ENCODE measurements at regions not wholly inside any gene's neighbourhood (a gene's known extent, or its start where the extent isn't known, plus 50 kb on each side); places are given as distances from the start of the nearest gene placed in this dataset.
"Not testable (repeated sequence)": the region's sequence is repeated elsewhere in the genome, so short reads cannot be mapped to it uniquely, and the experiment has no call there.

DNA sequence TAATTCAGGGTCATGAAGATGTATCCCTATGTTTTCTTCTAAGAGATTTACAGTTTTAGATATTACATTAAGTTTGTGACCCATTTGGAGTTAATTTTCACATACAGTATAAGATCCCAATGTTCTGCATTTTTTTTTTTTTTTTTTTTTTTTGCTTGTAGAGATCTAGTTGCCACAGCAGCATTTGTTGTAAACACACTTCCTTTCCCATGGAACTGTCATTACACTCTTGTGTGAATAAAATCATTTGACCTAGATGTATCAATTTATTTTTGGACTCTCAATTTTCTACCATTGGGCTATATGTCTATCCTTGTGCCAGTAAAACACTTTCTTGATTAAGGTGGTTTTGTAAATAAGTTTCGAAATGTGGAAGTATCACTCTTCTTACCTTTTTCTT is 1107.2 kb downstream of the TECRL start:
- DNase-seq (ENCODE audit: low read depth in 2 of 2) = no peak

DNA sequence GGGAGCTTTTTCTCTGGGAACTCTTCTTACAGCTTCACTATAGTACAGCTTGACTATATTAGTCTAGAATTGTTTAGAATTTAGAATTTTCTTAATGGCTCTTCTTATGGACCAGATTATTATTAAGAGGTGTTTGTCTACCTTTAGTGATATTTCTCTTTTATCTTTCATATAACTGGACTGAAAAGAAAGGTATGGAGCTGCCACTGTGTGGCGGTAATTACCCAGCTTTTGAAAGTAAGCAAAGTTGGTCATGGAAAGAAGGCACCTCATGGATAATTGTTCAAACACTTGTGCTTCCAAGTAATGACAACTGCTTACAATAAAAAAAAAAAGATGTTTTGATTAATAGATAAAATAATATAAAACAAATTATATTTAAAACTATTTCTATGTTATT is 1112.5 kb downstream of the TECRL start:
- DNase-seq (ENCODE audit: low read depth in 2 of 2) = no peak

DNA sequence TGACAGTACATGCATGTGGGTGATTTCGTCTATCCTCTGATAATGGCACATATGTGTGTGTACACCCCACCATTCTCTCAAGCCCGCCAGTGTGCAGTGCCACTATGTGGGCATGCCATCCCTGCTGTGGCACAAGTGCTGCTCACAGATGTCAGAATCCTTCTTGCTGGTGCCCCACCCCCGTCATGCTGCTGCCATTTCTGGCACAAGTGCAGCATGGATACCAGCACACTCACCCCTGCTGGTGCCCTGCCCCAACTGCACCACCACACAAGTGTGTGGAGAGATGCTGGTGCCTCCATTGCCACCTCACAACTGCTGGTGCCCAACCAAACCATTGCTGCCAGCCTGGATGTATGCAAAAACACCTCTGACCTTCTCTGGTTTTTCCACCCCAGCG is 1133.8 kb downstream of the TECRL start:
- no peak for DNase-seq (ENCODE audit: low read depth in 2 of 2)

DNA sequence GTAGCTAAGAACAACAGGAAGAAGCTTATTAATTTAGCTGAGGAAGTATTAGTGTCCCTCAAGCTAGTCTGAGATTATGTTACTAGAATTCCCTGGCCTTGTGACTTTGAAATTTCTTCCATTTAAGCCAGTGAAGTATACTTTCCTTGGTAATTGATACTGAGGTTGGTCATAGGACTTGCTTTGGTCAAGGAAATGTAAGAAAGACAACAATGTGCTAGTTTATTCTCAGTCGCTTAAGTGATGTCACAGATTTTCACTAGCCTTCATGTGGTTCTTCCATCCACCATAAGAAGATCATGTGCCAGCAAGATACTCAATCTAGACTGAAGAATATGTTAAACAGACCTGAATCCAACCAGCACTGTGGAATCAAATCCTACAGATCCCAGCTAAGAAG is 1140.1 kb downstream of the TECRL start:
- DNase-seq (ENCODE audit: low read depth in 2 of 2) = no peak

DNA sequence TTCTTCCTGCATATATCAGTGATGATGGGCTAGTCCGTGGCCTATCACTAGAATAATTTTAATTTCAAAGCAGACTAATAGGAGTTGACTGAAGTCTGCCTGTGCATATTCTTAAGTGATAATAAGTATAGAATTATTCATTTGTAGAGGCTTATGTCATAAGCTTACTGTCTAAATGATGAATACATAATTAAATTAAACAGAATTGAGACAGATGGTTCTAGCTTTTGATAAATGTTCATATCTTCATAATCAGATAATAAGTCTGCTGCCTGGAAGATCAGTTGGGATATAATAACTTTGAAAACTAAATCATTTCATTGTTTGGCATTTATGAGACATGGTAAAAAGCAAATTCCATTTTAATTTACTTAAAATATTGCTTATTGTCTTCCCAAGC is 1175.6 kb downstream of the TECRL start:
- no peak for DNase-seq (ENCODE audit: low read depth in 2 of 2)

DNA sequence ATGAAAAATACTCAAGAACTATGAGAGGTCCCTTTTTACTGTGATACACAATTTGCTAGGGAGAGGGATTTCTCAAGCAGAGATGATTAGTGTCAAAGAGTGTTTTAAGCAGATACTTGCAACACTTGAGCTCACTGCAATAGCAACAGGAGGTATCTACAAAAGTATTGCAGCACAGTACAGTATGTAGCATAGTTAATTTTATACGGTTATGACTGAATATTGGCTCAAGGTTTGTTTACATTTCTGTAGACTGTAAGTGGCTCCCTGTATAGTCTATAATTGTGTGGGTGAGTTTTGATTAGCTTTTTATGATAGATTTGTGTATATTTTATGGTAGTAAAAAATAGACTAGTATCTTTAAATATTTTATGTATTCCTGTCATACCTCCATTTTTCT is 1177.2 kb downstream of the TECRL start:
- DNase-seq (ENCODE audit: low read depth in 2 of 2) = no peak

DNA sequence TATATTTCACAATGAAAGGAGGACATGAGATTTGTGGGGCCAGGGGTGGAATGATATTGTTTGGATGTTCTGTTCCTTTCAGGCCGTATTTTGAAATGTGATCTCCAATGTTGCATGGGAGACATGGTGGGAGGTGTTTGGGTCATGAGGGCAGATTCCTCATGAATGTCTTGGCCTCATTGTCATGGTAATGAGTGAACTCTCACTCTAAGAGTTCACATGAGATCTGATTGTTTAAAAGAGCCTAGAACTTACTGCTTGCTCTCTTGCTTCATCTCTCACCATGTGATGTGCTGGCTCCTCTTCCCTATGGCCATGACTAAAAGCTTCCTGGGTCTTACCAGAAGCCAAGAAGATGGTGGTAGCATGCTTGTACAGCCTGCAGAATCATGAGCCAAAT is 1183.0 kb downstream of the TECRL start:
- DNase-seq (ENCODE audit: low read depth in 2 of 2) = no peak

DNA sequence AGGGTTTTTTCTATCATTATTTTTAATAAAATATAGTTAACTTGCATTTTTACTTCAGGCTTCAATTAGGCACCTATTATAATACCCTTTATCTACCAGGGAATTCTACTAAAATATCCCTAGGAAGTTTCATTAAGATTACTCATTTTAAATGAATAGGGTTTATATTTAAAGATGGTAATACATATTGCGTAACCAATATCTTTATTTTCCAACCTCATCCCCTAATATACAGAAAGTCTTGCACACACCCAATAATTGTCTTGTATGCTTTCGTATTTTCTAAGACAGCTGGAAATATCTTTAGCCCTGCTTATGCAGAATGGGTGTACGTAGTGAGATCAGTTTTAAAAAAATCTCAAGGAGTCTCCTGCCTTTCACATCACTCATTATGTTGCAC is 1186.8 kb downstream of the TECRL start:
- no peak for DNase-seq (ENCODE audit: low read depth in 2 of 2)

DNA sequence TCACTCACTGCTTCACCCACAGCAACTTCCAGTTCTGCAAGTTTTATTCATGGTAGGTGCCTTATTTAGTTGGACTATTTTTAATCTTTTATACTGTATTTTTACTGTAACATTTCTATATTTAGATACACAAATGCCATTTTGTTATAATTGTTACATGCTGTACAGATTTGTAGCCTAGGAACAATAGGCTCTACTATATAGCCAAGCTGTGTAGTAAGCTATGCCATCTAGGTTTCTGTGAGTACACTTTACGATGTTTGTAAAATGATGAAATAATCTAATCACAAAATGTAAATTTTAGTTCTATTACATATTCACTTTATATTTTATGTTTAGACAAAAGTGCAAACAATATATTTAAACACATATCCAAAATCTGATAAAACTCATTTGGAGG is 1187.8 kb downstream of the TECRL start:
- no peak for DNase-seq (ENCODE audit: low read depth in 2 of 2)

DNA sequence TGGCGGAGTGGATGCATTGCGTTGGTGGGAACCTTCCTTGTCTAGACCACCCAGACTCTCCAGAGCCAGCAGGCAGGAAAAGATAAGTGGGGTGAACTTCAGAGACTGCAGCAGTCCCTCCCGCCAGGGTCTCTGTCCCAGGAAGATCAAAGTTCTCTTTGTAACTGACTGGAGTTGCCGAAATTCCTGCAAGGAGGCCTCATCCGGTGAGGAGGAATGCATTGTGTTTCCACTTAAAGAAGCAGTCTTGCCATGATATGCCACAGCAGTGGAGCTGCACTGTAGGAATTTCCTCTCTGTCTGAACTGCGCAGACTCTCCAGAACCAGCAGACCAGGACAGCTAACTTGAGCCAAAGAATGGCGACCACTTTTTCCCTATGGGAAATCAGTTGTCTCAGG is 1190.4 kb downstream of the TECRL start:
- DNase-seq (ENCODE audit: low read depth in 2 of 2) = no peak

DNA sequence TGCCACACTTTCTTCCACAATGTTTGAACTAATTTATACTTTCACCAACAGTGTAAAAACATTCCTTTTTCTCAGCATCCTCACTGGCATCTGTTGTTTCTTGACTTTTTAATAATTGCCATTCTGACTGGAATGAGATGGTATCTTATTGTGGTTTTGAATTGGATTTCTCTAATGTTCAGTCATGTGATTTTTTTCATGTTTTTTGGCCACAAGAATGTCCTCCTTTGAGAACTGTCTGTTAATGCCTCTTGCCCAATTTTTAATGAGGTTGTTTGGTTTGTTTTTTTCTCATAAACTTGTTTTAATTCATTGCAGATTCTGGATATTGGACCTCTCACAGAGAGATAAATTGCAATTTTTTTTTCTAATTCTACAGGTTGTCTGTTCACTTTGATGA is 1195.2 kb downstream of the TECRL start:
- DNase-seq (ENCODE audit: low read depth in 2 of 2) = no peak

DNA sequence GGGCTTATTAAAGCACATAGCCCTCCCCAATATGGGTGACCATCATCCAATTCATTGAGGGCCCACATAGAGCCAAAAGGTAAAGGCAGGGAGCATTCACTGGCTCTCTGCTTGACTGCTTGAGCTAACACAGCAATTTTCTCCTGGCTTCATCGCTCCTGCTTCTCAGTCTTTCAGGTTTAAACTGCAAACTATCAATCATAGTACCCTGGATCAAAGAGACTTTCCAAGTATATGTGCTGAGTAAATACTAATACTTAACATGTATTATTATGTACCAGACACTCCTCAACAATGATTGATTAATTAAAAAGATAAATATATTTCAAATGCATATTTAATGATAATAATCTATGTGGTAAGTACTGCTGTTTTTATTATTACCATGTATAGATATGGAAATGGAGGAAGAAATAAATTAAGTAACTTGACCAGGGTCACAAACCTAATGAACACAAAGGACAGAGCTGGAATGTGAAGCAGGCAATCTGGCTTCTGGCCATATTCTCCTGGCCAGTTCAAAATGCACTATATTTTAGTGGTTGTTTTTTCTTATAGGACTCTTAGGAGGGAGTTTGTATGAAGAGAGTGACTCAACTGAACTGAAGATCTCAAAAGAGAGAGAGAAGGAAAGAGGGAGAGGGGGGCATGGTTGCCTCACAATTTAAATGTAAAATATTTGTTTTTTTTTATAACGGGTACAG is 1197.3 kb downstream of the TECRL start:
- no peak for DNase-seq (ENCODE audit: low read depth in 2 of 2)

DNA sequence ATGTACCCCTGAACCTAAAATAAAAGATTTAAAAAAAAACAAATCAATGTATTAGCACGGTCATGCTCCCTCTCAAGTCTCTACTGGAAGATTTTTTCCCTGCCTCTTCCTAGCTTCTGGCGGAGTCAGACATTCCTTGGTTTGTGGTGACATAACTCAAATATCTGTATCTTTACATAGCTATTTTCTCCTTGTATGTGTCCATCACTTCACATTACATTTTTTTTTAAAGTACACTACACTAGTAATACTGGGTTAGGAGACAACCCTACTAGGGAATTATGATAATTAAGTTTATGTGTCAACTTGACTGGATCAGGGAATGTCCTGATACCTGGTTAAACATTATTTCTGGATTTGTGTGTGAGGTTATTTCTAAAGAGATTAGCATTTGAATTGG is 1197.9 kb downstream of the TECRL start:
- no peak for DNase-seq (ENCODE audit: low read depth in 2 of 2)

DNA sequence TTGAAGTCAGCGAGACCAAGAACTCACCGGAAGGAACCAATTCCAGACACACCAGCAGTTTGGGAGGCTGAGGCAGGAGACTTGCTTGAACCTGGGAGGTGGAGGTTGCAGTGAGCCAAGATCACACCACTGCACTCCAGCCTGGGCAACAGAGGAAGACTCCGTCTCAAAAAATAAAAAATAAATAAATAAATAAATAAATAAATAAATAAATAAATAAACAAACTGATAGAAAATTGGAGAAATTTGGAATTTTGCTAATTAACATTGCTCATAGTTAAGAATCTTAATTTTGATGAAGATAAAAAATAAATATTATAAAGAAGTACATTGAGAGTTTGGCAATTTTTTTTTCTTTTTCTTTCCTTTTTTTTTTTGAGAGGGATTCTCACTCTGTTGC is 1216.2 kb downstream of the TECRL start:
- not testable (repeated sequence) for DNase-seq (ENCODE audit: low read depth in 2 of 2)

DNA sequence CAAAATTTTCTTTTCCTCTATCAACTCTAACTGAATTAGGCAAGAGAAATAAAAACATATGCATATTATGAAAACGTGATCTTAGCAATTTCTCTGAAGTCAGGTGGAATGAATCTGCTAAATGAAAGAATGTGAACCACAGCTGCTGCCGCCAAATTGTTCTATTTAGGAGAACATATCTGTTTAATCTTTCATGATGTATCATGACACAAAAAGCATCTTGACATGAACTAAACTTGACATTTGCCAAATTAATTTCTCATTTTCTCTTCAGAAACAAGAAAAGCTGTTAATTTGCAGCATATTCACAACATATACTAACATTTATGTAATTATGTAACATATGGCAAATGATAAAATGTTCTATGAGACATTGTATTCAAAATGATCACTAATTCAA is 1237.9 kb downstream of the TECRL start:
- no peak for DNase-seq (ENCODE audit: low read depth in 2 of 2)

DNA sequence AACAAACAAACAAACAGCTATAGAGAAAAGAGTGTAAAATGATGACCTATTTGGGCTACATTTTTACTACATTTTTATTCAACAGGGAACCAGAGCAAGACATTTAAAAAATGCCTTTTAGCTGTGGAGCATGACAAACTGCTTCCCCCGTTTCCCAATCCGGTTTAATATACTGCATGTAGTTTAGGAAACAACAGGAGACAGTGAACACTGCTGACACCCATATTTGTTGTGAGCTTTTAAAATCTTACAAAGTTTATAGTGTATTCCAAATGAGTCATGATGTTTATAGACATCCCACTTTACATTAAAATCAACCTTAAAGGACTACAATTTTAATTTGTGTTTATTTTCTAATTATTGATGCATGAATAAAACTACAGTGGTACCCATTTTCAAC is 1238.3 kb downstream of the TECRL start:
- no peak for DNase-seq (ENCODE audit: low read depth in 2 of 2)

DNA sequence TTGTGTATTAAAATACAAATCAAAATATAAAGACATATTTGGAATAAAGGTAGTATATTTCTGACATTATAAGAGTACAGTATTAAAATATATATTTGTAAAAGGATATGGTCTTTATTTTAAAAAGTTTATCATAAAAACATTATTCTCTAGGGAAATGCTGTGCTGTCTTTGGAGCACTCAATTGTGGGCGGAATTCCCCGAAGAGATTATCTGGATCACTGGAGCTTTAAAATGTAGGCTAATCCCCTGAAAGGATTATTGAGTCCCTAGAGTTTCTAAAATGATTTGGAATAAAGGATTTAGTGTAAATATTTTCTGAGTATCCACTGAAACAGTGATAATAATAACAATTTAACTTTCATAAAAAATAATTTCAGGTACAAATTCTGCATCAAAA is 1239.4 kb downstream of the TECRL start:
- no peak for DNase-seq (ENCODE audit: low read depth in 2 of 2)

DNA sequence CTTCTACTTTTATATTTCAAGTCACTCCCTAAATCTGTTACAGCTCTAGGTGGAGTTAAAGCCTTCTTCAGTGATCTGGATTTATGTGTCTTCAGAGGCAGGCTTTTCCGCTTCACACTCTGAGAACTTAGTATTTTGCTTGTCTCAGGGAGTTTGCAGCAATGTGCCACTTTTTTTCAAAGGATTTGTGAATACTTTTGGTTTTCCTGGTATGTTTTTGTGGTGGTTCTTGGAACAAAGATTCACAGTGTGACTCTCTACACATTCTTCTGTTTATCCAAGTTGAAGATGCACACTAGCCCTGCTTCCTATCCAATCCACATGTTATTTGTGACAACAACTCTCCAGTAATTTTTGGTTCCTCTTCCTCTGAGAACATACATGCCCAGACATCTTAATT is 1253.7 kb downstream of the TECRL start:
- no peak for DNase-seq (ENCODE audit: low read depth in 2 of 2)

DNA sequence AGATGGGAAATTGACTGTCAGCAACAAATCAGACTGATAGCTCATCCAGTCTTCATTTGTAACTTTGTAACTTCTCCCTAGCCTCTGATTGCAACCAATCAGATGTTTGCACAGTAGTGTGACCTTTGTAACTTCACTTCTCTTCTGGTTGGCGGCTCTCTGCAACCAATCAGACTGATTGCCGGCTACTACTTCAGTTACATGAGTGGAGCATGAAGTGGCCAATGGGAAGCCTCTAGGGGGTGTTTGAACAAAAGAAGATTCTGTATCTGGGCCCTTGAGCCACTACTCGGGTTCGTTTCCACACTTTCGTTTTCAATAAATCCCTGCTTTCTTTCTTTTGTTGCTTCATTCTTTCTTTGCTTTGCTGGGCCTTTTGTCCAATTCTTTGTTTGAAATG is 1285.8 kb downstream of the TECRL start:
- no peak for DNase-seq (ENCODE audit: low read depth in 2 of 2)

DNA sequence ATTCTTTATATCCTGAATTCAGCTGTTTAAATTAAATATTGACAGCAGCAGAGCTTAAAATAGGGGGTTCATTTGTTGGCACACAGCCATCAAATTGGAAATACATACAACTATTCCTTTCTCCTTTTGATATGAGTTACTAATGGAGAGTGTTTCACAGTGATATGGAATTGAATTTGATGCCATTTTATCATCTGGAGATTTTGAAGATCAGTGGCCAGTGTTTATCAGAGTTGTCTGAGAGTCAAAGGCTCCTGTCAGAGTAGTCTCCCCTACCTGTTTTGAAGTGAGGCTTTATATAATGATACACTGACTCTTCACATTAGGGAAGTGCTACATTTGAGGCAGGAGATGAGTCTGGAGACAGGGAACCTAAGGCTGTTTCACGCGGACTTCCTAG is 1286.3 kb downstream of the TECRL start:
- DNase-seq (ENCODE audit: low read depth in 2 of 2) = no peak

DNA sequence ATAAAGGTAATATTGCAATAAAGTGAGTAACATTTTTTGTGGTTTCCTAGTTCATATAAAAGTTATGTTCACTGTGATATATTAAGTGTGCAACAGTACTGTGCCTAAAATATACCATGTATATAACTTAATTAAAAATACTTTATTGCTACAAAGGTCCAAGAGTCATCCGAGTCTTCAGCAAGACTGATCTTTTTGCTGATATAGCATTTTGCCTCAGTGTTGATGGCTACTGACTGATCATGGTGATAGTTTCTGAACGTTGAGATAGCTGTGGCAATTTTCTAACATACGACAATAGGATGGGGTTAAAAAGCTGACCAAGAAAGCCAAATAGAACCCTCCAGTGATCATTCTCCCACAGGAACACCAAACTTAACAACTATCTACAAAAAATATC is 1302.7 kb downstream of the TECRL start:
- no peak for DNase-seq (ENCODE audit: low read depth in 2 of 2)

DNA sequence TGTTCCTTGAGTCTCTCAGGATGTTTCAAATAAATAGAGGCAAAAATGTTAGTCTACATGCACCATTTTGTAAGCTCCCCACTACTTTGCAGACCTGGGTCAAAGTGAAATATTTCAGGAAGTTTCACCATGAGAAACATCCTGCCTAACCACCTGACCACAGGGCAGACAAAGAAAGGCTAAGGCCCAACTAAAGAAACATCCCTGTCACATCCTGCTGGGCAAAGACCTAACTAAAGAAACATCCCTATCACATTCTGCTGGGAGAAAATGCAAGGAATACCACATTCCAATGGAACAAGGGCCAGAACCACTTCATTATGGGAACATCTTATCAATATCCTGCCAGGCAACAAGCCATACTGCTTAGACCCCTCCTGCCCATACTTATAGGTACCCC is 1303.4 kb downstream of the TECRL start:
- no peak for DNase-seq (ENCODE audit: low read depth in 2 of 2)

DNA sequence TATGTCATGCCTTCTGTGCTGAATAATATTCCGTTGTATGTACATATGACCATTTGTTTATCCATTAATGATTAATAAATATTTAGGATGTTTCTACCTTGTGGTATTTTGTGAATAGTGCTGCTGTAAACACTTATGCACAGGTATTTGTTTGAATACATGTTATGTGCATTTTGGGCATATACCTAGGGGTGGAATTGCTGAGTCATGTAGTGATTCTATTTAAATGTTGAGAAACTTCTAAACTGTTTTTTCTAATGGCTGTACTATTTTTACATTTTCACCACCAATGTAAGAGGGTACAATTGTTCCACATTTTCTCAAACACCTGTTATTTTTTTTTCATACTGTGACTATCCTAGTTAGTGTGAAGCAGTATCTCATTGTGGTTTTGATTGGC is 1318.6 kb downstream of the TECRL start:
- DNase-seq (ENCODE audit: low read depth in 2 of 2) = no peak

DNA sequence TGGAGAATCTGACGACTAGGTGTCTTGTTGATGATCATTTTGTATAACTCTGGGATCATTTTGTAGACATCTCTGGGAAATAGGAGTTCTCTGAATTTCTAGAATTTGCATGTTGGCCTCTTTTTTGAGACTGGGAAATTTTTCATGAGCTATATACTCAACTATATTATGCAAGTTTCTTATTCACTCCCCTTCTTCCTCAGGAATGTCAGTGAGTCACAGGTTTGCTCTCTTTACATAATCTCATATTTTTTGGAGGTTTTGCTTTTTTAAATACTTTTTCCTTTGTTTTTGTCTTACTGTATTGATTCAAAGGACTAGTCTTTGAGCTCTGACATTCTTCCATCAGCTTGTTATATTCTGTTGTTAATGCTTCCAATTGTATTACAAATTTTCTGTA is 1324.2 kb downstream of the TECRL start:
- no peak for DNase-seq (ENCODE audit: low read depth in 2 of 2)

DNA sequence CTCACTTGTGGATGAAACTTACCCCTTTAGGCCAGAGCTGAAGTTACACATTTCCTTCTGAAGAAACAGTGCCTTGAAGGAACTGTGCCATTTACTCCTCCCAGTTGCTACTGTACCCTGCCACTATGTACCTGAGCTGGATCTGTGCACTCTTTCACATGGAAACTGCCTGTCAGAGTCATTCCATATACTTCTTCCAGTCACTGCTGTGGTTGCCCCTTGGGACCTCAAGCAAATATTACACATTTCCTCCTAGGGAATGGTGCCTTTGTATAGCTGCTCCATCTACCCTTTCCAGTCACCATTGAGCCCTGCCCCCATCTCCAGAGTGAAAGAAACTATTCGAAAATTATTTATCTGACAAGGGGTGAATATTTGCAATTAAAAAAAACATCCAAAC is 1328.3 kb downstream of the TECRL start:
- DNase-seq (ENCODE audit: low read depth in 2 of 2) = no peak

Data from stimulated activated CD4-positive, alpha-beta T cell treated with anti-CD3 and anti-CD28 coated beads, Interleukin-12 subunit alpha, Interleukin-12 subunit beta, amount 100 ng/mL, for 24 hours (primary cell).